HG02571 (cell line): ENCODE measurements at regions not wholly inside any gene's neighbourhood (a gene's known extent, or its start where the extent isn't known, plus 50 kb on each side); places are given as distances from the start of the nearest gene placed in this dataset.

Experiments used
- ATAC-seq: cut with Tn5 transposase; IDR thresholded peaks from one replicate; pipeline ENCODE4 v1.9.1; 2021; ENCODE audit warnings: mild to moderate bottlenecking, moderate library complexity; ENCODE audit not compliant: unreplicated experiment

GRCh38 chr15:98187549-98187948 lies 227.0 kb downstream of the ARRDC4 start:
- no peak for ATAC-seq

- no peak for ATAC-seq
These were observed 230.4 kb downstream of the ARRDC4 start for GRCh38 chr15:98190914-98191313.

- no peak for ATAC-seq
These were observed 235.3 kb downstream of the ARRDC4 start for GRCh38 chr15:98195796-98196195.

- ATAC-seq = no peak
These were observed 235.9 kb downstream of the ARRDC4 start for GRCh38 chr15:98196371-98196770.

GRCh38 chr15:98202256-98202655 lies 241.8 kb downstream of the ARRDC4 start:
- ATAC-seq = no peak

- ATAC-seq = no peak
These were observed 243.6 kb downstream of the ARRDC4 start for GRCh38 chr15:98203872-98204660.

- ATAC-seq = no peak
These were observed 247.4 kb downstream of the ARRDC4 start for GRCh38 chr15:98207928-98208327.

- no peak for ATAC-seq
These were observed 253.0 kb downstream of the ARRDC4 start for GRCh38 chr15:98213346-98213979.

- ATAC-seq = no peak
These were observed 255.7 kb downstream of the ARRDC4 start for GRCh38 chr15:98216166-98216565.

- no peak for ATAC-seq
These were observed 256.9 kb downstream of the ARRDC4 start for GRCh38 chr15:98217356-98217755.

GRCh38 chr15:98221144-98221543 lies 260.6 kb downstream of the ARRDC4 start:
- ATAC-seq = no peak

GRCh38 chr15:98221577-98221976 lies 261.1 kb downstream of the ARRDC4 start:
- ATAC-seq = no peak

- ATAC-seq = no peak
These were observed 265.6 kb downstream of the ARRDC4 start for GRCh38 chr15:98226149-98226548.

- ATAC-seq = no peak
These were observed 266.1 kb downstream of the ARRDC4 start for GRCh38 chr15:98226578-98226977.

- no peak for ATAC-seq
These were observed 268.3 kb downstream of the ARRDC4 start for GRCh38 chr15:98228846-98229245.

GRCh38 chr15:98230975-98231374 lies 270.5 kb downstream of the ARRDC4 start:
- no peak for ATAC-seq

- no peak for ATAC-seq
These were observed 271.4 kb downstream of the ARRDC4 start for GRCh38 chr15:98231696-98232440.

- ATAC-seq = no peak
These were observed 272.3 kb downstream of the ARRDC4 start for GRCh38 chr15:98232761-98233160.

GRCh38 chr15:98233873-98234272 lies 273.4 kb downstream of the ARRDC4 start:
- no peak for ATAC-seq

- no peak for ATAC-seq
These were observed 279.8 kb downstream of the ARRDC4 start for GRCh38 chr15:98240303-98240702.

- ATAC-seq = no peak
These were observed 280.6 kb downstream of the ARRDC4 start for GRCh38 chr15:98241032-98241554.

GRCh38 chr15:98257290-98257689 lies 296.8 kb downstream of the ARRDC4 start:
- ATAC-seq = no peak
